Caco-2 (cell line): ENCODE measurements at regions not wholly inside any gene's neighbourhood (a gene's known extent, or its start where the extent isn't known, plus 50 kb on each side); places are given as distances from the start of the nearest gene placed in this dataset.
"Not testable (repeated sequence)": the region's sequence is repeated elsewhere in the genome, so short reads cannot be mapped to it uniquely, and the experiment has no call there.

Experiments used
- BruUV-seq: library from RNA; stranded (reverse); fragments of 400-500 nt; replicated peaks from 2 replicates; lab custom pipeline; 2021; lab: Mats Ljungman, UMichigan
- CTCF ChIA-PET: fragments of 300-600 bp; sonication (Branson Sonifier 250); formaldehyde crosslinking; loops from one replicate; lab custom pipeline; 2022; ENCODE audit warnings: antibody characterized with exemption; lab: Charles Lee
- POLR2A ChIA-PET: fragments of 300-600 bp; sonication (Branson Sonifier 250); formaldehyde crosslinking; loops from one replicate; lab custom pipeline; 2022; ENCODE audit warnings: antibody characterized with exemption; lab: Charles Lee
- DNase-seq, 2 experiments: peaks; one replicate each; pipeline versions ENCODE4 v3.0.0 to v3.0.0-alpha.2; 2020 to 2022
- H3K27me3 ChIP-seq: replicated peaks from 2 replicates; pipeline ENCODE4 v1.6.0; 2011; ENCODE audit warnings: low read length; ENCODE audit not compliant: control insufficient read depth, insufficient read depth
- H3K36me3 ChIP-seq: 2 replicates; pipeline ENCODE4 v1.5.1; 2011; ENCODE audit warnings: low read length; ENCODE audit not compliant: control insufficient read depth, insufficient read depth
- H3K4me1 ChIP-seq: fragments of 250-450 bp; sonication (Bioruptor Pico); 2 replicates; pipeline ENCODE4 v1.5.1; 2020; ENCODE audit warnings: mild to moderate bottlenecking
- H3K4me3 ChIP-seq: 2 replicates; pipeline ENCODE4 v1.5.1; 2011; ENCODE audit warnings: low read depth, mild to moderate bottlenecking, control low read depth, low read length
- H3K9me3 ChIP-seq: fragments of 250-450 bp; sonication (Bioruptor Pico); 2 replicates; pipeline ENCODE4 v1.5.1; 2020; ENCODE audit warnings: mild to moderate bottlenecking, moderate library complexity
- H3K27ac Mint-ChIP-seq: one replicate; pipeline ENCODE4 v1.8.0; 2022; ENCODE audit warnings: mixed read lengths; ENCODE audit not compliant: unreplicated experiment
- H3K27me3 Mint-ChIP-seq: one replicate; pipeline ENCODE4 v1.8.0; 2022; ENCODE audit warnings: mixed read lengths; ENCODE audit not compliant: insufficient read depth, unreplicated experiment
- H3K36me3 Mint-ChIP-seq: one replicate; pipeline ENCODE4 v1.8.0; 2022; ENCODE audit warnings: mild to moderate bottlenecking, mixed read lengths; ENCODE audit not compliant: insufficient read depth, unreplicated experiment
- H3K4me1 Mint-ChIP-seq: one replicate; pipeline ENCODE4 v1.8.0; 2022; ENCODE audit warnings: low read depth, mixed read lengths; ENCODE audit not compliant: unreplicated experiment
- H3K4me3 Mint-ChIP-seq: one replicate; pipeline ENCODE4 v1.8.0; 2022; ENCODE audit warnings: mild to moderate bottlenecking, moderate library complexity, mixed read lengths; ENCODE audit not compliant: unreplicated experiment
- H3K9me3 Mint-ChIP-seq: one replicate; pipeline ENCODE4 v1.8.0; 2022; ENCODE audit warnings: mixed read lengths; ENCODE audit not compliant: unreplicated experiment
- intact Hi-C: fragments of 100-400 bp; cut with micrococcal nuclease; formaldehyde crosslinking; loops from one replicate; pipeline ENCODE4 v1.10.0; 2022; ENCODE audit not compliant: unreplicated experiment
- TF ChIP-seq, protein P1 (sequence below), 2 experiments: fragments of 200-600 bp in 1 of 2; IDR thresholded peaks; 1 replicate in 1 of 2; 2 replicates in 1 of 2; pipeline versions ENCODE4 v1.5.1 to v1.8.0; 2011 to 2022; ENCODE audit warnings: antibody characterized with exemption in 1 of 2, control low read depth in 1 of 2, inconsistent platforms in 1 of 2, low read depth in 1 of 2, low read length in 1 of 2, mild to moderate bottlenecking in 1 of 2, moderate library complexity in 1 of 2; ENCODE audit not compliant: insufficient read depth in 1 of 2, severe bottlenecking in 1 of 2, unreplicated experiment in 1 of 2

DNA sequence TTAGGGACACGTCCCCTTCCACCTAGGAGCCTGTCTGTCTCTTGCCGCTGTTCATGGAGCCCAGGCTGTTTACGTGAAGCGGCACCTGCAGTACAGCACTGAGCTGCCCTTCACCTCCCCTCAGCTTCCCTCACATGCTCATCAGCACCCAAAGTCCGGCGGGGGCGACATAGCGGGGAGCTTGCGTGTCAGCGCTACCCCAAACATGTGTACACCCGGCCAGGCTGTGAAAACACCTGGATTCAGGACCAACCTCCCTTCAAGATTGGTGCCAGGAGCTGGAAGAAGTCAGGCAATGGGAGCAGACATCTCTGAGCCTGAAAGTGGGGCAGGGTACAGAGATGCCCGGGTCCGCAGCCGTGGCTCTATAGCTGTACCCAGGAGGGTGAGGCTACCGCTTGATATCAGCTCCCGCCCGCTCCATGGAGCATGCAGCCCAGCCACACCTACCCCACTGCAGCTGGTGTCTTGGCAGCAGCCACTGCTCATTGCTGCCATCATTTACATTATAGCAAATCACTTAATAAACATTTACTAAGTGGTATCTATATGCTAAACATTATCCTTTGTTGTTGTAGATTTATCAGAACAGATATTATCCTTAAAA lies 712.1 kb downstream of the CDH9 start:
- TF ChIP-seq, protein P1, sequence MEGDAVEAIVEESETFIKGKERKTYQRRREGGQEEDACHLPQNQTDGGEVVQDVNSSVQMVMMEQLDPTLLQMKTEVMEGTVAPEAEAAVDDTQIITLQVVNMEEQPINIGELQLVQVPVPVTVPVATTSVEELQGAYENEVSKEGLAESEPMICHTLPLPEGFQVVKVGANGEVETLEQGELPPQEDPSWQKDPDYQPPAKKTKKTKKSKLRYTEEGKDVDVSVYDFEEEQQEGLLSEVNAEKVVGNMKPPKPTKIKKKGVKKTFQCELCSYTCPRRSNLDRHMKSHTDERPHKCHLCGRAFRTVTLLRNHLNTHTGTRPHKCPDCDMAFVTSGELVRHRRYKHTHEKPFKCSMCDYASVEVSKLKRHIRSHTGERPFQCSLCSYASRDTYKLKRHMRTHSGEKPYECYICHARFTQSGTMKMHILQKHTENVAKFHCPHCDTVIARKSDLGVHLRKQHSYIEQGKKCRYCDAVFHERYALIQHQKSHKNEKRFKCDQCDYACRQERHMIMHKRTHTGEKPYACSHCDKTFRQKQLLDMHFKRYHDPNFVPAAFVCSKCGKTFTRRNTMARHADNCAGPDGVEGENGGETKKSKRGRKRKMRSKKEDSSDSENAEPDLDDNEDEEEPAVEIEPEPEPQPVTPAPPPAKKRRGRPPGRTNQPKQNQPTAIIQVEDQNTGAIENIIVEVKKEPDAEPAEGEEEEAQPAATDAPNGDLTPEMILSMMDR (IDR thresholded peaks at IDR 0.05; ENCODE audit: insufficient read depth in 1 of 2, low read depth in 1 of 2, low read length in 1 of 2, severe bottlenecking in 1 of 2, unreplicated experiment in 1 of 2): no peak
- Mint-ChIP-seq H3K4me3 (no peak overlapping the region), H3K27me3 (no peaks in the 10 kb centered on the region), H3K4me1 (no peaks in the 10 kb centered on the region), H3K27ac (no peak overlapping the region), H3K36me3 (no peaks in the 10 kb centered on the region), H3K9me3 (no peaks in the 10 kb centered on the region)
- Histone ChIP-seq H3K9me3 (no peaks in the 10 kb centered on the region), H3K27me3 (no peaks in the 10 kb centered on the region), H3K4me3 (no peak overlapping the region), H3K4me1 (no peaks in the 10 kb centered on the region), H3K36me3 (no peaks in the 10 kb centered on the region)
- POLR2A ChIA-PET: no interaction called here
- no peak for DNase-seq
- CTCF ChIA-PET: no interaction called here
- no TSS peak for BruUV-seq
- intact Hi-C loops: loop anchor here (5.0 to 10.0 kb wide), 2 partner anchors 201 to 559 kb away; no protein-coding TSS in a partner anchor

GRCh38 chr5:26325432-26325831 lies 713.0 kb downstream of the CDH9 start:
- not testable (repeated sequence) for H3K4me3 Mint-ChIP-seq, H3K4me1 Mint-ChIP-seq, BruUV-seq

GRCh38 chr5:26324273-26324895 lies 714.0 kb downstream of the CDH9 start:
- H3K27me3 ChIP-seq, H3K4me3 Mint-ChIP-seq, H3K36me3 ChIP-seq, H3K4me1 ChIP-seq, H3K9me3 ChIP-seq, POLR2A ChIA-PET, H3K36me3 Mint-ChIP-seq, H3K27me3 Mint-ChIP-seq, H3K4me3 ChIP-seq, H3K4me1 Mint-ChIP-seq, DNase-seq, H3K9me3 Mint-ChIP-seq, CTCF ChIA-PET, BruUV-seq, H3K27ac Mint-ChIP-seq: not testable (repeated sequence)
- intact Hi-C loops: loop anchor here (10.0 kb wide), 1 partner anchor 200 kb away; no protein-coding TSS in a partner anchor

More at GRCh38 chr5:26325432-26325831, 713.0 kb downstream of the CDH9 start:
- H3K36me3 Mint-ChIP-seq, H3K4me1 ChIP-seq, POLR2A ChIA-PET, H3K27ac Mint-ChIP-seq, CTCF ChIA-PET, DNase-seq, H3K27me3 Mint-ChIP-seq, H3K9me3 ChIP-seq, H3K4me3 ChIP-seq, H3K9me3 Mint-ChIP-seq, H3K36me3 ChIP-seq, H3K27me3 ChIP-seq: not testable (repeated sequence)
- intact Hi-C loops: loop anchor here (5.0 to 10.0 kb wide), 2 partner anchors 201 to 558 kb away; no protein-coding TSS in a partner anchor

DNA sequence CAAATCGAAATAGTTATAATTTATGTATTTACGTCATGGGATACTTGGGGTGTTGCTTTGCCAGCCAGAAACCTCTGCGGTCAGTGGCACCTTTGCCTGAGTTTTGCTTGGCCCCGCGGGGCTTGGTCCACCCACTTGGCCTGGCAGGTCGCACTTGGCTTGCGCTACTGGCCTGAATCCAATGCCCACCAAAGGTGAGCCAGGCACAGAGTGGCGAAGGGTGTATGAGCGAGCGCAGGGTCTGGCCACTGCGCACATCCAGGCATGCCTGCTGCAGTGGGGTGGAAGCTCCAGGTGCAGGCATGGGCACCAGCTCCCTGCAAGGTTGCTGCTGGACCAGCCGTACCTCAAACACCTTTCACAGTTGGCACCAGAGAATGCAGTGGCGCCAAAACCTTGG lies 714.6 kb downstream of the CDH9 start:
- ChIA-PET POLR2A (no interaction called here), CTCF (no interaction called here)
- Histone ChIP-seq H3K4me1 (no peaks in the 10 kb centered on the region), H3K4me3 (no peak overlapping the region), H3K27me3 (no peaks in the 10 kb centered on the region), H3K36me3 (no peaks in the 10 kb centered on the region), H3K9me3 (no peaks in the 10 kb centered on the region)
- Mint-ChIP-seq H3K27ac (no peak overlapping the region), H3K4me3 (no peak overlapping the region), H3K4me1 (no peaks in the 10 kb centered on the region), H3K27me3 (no peaks in the 10 kb centered on the region), H3K36me3 (no peaks in the 10 kb centered on the region), H3K9me3 (no peaks in the 10 kb centered on the region)
- intact Hi-C loops: loop anchor here (10.0 kb wide), 1 partner anchor 199 kb away; no protein-coding TSS in a partner anchor
- BruUV-seq: no TSS peak
- TF ChIP-seq, protein P1 (IDR thresholded peaks at IDR 0.05; ENCODE audit: insufficient read depth in 1 of 2, low read depth in 1 of 2, low read length in 1 of 2, severe bottlenecking in 1 of 2, unreplicated experiment in 1 of 2): no peak
- DNase-seq: no peak
